Embryonic facial prominence (tissue), 1 donor: ENCODE measurements at regions not wholly inside any gene's neighbourhood (a gene's known extent, or its start where the extent isn't known, plus 50 kb on each side); places are given as distances from the start of the nearest gene placed in this dataset.
"Not testable (repeated sequence)": the region's sequence is repeated elsewhere in the genome, so short reads cannot be mapped to it uniquely, and the experiment has no call there.

ENCODE experiments used
- DNase-seq: peaks from one replicate; pipeline ENCODE4 v3.0.0-alpha.2; 2016; ENCODE audit errors: extremely low spot score

DNA sequence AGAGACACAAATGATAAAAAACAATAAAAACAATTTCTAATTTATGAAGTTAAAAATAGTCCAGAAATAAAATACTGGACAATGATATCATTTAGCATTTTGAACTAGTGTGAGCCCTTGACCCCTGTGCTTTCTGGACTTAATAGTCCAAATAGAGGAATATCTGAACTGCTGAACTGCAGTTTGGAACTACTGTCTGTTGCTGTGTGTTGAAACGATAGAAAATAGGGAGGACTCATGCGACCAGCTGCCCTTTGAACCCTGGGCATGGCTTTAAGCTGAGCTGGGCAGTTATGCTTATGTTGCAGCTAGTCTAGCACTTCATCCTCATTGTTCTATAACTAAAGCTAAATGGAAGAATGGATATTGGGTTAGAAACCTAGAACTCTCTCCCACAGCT lies 99.5 kb downstream of the FMR1NB start:
- DNase-seq: no peak

DNA sequence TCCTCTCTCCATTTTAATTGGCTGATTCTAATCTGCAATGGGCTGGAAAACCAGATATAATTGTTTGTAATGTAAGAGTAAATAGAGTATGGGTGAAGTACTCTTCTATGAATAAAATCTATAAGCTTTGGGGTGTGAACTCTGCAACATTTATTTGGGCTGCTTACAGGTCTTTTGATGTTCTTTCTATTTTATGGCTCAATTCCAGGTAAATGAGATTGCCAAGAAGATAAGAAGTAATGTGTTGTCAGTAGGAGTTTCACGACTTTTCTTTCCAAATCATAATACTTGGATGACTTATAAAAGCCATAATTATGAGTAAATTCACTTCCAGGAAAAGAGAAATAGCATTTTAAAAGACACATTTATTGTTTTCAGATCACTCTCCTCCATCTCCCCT lies 103.5 kb downstream of the FMR1NB start:
- no peak for DNase-seq

DNA sequence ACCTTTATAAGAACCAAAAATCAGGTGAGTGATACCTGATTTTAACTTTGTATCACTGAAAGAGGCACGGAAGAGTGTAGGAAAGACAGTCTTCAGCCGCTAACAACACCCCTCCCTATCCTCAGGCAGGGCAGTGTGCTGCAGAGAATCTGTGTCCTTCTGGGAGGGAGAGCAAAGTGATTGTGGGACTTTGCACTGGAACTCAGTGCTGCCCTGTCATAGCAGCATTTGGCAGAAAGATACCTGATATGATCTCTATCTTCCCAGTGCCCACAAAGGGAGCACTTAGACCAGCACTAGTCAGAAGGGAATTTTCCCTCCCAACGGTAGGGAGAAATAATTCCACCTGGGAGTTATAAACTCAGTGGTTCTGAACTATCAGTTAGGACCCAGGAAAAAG lies 139.0 kb downstream of the FMR1NB start:
- DNase-seq: no peak

DNA sequence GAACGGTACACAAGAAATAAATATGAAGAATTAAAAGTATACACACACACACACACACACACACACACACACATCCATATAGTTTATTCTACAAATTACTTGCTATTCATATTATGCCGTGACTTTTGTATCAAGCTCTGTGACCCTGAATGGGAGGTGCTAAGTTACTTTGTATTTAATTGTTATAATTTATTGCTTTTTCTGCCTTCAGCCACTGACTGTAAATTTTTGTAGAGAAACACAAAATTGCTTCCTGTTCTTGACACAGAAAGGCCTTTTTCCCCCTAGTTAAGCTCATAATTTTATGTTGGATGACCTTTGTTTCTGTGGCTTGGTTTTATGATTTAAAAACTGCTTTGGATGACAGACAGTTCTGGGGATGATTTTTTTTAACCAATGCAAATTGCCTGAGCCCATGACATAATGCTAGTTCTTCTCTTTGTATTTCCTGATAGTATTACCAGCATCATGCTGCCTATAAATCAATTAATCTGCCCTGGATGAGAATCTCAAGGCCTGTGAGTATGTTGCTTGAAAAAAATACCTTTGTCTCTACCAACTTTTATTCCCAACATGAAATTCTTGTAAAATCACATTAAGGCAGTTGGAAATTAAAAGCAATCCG lies 140.0 kb downstream of the FMR1NB start:
- no peak for DNase-seq

DNA sequence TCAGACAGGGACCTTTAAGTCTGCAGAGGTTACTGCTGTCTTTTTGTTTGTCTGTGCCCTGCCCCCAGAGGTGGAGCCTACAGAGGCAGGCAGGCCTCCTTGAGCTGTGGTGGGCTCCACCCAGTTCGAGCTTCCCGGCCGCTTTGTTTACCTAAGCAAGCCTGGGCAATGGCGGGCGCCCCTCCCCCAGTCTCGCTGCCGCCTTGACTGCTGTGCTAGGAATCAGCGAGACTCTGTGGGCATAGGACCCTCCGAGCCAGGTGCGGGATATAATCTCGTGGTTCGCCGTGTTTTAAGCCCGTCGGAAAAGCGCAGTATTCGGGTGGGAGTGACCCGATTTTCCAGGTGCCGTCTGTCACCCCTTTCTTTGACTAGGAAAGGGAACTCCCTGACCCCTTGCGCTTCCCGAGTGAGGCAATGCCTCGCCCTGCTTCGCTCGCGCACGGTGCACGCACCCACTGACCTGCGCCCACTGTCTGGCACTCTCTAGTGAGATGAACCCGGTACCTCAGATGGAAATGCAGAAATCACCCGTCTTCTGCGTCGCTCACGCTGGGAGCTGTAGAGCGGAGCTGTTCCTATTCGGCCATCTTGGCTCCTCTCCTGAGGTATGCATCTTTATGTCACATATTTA lies 147.9 kb downstream of the FMR1NB start:
- DNase-seq: not testable (repeated sequence)

DNA sequence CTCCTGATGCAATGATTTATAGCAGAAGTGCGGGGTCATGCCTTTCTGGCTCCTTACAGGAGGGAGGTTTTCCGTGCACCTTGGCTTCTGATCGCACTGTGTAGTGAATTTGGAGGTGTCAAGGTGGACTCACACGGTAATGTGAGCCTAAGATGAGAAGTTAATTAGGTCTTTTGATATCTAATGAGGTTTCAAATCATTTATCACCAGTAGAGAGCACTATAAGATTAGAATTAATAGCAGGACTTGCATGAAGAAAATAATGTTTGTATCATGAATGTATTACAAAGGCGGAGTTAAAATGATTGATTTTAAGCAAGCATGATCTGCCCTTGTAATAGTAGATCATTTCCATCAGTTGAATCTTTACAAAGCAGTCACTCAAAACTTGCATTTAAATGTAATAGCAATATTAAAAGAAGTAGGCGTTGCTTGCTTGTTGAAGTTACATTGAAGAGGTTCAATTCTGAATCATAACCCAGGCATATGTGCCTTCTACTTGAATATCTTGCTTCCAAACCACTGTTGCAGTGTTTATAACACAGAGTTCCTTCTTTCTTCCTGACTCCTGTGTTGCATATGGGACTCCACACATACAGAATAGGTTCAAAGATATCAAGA lies 152.1 kb downstream of the FMR1NB start:
- DNase-seq: peak; percentile 16

DNA sequence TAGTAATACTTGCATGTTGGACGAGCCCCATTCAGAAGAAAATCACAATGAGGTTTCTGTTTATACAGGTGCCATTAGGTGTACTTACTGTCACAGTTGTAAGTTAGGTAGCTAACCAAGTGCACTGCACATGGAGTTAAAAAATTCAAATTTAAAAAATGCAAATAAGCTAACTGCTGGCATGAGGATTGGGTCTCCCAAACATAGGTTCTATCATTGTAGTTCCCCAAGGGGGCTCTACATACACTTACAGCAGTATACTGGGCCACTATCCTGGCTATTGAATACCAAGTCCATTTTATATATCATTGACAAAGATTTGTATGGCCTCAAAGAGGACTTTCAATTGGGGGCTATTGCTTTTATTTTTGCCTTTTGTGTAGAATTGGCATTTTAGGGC lies 153.4 kb downstream of the FMR1NB start:
- DNase-seq: no peak

DNA sequence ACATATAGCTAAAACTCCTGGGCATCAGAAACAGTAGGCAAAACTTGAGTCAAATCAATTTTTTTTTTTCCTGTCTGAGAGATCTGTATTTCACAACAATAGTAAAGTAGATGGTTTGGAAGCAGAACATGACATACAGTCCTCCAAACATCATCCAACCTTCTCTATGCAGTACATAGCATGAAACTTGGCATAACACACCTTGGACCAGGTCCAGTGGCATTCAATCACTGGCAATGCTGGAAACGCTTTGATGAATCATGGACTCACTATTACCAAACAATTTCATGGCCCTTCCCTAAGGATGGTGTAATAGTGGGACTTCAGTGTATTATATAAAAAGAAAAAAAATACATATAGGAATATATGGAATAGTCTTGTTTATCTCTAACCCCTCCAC lies 154.6 kb downstream of the FMR1NB start:
- DNase-seq: no peak

DNA sequence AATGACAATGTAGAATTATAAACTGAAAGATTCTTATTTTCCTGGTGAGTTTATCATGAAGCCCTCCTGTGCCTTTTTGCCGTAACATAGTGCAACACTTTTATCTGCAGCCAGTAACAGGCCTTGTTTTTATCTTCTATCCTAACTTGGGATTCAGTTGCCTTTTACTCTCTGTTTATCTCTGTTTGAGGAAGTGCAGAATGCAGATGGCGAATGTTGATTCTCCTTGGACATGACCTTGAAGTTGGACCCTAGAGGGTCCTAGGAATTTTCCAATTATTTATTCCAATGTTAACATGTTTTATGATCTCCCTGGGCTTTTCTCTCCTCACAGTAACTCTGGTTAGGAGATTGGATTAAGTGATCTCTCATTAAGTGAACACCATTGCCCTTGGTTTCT lies 165.0 kb downstream of the FMR1NB start:
- no peak for DNase-seq

DNA sequence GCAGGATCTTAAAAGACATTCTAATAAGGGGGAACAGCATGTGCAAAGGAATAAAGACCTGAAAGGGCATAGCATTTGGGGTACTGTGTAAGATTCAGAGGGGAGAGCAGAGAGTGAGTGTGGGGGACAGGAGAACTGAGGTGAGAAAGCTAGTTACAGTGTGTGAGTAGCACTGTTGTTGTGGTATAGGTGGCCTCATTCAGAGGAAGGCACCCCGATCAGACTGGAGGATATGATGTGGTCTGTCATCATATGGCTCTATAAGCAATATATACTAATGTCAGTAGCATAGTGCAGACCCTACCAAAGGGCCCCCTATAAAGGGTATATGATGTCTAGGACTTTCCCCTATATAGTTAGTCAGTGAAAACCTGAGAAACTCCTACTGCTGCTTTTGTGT lies 175.8 kb downstream of the FMR1NB start:
- DNase-seq: no peak

DNA sequence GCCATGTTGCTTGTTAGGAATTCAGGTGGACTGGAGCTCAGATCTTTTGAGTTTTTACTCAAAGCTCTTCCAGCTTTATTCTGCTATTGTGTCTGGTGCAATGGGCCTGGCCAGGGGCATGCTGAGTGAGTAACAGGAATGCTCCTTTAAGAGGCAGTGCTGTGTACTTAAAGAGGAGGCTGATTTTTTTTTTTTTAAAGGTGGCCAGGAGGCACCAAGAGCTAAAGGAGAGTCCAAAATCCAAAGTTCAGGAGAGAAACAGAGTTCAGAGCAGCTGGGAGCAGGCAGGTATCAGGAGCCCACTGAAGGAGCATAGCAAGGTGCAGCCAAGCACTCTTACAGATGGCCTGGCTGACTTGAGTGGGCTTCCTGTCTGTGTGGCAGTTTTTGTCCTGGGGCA lies 178.7 kb downstream of the FMR1NB start:
- DNase-seq: no peak

DNA sequence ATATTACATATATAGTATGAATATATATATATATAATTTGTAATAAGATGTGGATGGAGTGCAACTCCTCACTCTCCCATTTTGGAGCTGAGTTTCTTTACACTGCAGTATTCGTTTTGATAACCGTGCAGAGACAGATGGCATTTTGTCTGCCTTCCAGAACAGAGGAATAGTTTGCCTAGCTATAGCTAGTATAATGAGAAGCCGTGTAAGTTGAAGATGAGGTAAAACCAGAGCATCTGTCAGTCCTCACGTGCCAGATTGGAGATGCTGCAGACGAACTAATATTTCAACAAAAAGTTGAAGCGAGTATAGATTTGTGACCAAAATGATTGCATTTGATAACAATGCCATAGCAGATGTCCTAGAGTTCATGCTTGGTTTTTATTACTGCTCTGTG lies 180.6 kb downstream of the FMR1NB start:
- no peak for DNase-seq

DNA sequence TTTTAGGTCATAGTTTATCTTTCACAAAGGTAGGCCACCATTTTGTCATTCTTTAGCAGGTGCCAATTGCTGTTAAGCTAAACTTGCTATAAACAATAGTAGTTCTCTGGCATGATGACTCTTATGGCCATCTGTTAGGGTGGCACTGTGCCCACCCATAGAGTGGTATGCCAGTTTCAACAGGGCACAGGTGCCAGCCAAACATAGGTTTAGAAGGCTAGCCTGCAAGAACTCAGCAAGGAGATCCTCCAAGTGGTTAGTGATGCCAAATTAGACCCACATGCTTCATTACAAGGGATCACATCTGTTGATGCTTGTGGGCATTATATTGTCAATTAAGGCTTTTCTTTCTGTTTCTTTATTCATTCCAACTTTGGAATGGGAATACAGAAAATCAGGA lies 204.5 kb downstream of the FMR1NB start:
- no peak for DNase-seq

DNA sequence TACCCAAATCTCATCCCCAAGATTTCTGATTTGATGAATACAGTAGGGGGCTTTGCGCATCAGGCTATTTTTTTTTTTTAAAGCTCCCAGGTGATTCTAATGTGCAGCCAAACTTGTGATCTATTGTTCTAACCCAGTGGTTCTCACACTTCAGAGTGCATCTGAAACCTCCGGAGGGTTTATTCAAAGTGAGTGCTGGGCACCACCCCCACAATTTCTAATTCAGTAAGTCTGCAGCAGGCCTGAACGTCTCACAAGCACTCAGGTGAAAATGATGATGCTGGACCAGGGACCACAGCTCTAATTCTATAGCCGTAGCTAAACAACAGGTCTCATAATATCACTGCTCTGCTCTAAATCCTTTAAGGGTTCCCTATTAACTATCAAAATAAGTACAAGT lies 211.4 kb downstream of the FMR1NB start:
- no peak for DNase-seq

DNA sequence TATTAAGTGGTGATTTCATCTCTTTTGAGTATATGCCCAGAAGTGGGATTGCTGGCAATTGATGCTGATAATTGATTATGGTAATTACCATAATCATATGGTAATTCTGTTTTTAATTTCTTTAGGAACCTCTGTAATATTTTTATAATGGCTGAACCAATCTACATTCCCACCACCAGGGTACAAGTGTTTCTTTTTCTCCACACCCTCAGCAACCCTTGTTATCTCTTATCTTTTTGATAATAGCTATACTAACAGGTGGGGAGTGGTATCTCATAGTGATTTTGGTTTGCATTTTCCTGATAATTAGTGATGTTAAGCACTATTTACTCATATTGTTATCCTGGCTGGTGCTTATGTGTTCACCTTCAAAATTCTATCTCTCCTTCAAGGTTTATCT lies 212.6 kb downstream of the FMR1NB start:
- DNase-seq: no peak

DNA sequence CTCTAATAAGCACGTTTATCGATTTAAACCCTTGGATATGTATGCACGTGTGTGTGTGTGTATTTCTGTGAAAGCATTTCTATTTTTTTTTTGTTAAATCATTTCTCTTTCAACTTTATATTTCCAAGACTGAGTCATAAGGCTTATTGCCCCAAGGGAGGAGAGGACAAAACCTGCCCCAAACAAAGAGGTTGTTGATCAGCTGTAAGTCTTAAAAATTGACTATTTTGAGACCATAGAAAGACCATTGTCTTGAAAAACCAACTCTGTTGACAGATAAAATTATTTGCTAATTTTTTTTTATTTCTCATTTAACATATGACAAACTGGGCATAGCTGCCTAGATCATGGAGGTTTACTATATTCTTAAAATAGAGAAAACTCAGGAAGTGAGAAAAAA lies 222.4 kb downstream of the FMR1NB start:
- DNase-seq: no peak

DNA sequence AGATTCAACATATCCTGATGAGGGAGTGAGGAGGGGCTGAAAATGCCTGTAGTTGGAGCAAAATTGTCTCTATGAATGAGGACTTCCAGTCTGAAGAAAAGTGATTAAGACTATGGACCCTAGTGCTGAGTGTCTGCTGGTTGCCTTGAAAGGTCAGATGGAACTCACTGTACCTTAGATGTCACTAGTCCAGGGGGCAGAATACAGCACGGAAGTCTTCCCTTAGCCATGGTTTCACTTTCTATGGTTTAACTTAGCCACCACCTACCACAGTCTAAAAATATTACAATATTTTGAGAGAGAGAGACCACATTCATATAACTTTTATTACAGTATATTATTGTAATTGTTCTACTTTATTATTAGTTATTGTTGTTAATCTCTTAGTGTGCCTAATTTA lies 223.1 kb downstream of the FMR1NB start:
- no peak for DNase-seq

DNA sequence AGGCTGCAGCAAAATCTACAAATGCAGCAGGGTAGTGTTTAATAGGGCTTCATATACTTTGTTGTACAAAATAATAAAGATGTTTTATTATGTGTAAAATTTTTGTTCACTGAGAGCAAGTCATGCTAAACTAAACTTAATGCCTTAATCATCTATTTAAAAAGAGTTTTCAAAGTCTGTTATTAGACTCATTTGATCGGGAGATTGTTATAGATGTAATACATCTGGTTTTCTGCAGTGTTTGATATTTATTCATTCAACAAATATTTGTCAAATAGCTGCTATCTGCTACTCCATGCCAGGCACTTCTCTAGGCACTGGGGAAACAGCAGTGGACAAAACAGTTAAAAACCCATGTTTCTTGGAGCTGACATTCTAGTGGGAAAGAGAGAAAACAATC lies 233.6 kb downstream of the FMR1NB start:
- no peak for DNase-seq

DNA sequence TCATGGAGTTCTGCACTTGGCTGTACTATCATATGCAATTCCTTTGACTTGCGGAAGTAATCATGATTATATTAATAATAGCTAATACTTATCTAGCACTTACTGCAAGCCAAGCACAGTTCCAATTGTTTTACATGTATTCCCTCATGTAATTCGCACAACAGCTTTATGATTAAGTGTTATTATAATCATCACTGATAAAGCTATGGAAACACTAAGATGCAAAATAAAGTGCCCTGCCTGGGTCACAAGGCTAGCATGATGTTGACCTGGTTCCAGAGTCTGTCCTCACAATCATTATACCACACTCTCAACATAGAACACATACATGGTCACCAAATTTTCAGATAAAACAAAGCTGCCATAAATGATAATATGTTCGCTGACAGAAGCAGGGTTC lies 234.6 kb downstream of the FMR1NB start:
- no peak for DNase-seq

DNA sequence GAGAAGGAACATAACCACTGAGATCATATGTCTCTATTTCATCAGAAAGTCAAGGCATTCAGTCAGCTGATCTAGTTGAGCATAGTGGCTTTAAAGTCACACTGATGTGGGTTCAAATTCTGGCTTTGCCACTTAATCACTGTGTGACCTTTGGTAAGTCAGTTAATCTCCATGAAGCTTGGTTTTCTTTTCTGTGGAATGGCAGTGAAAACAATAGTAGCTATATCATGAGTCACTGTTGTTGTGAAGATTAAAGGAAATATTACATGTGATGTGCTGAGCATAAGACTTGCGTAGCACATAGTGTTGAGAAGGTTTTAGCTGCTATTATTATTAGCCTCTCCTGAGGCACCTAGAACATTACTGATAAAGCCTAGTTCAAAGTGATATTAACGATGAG lies 242.2 kb downstream of the FMR1NB start:
- no peak for DNase-seq

DNA sequence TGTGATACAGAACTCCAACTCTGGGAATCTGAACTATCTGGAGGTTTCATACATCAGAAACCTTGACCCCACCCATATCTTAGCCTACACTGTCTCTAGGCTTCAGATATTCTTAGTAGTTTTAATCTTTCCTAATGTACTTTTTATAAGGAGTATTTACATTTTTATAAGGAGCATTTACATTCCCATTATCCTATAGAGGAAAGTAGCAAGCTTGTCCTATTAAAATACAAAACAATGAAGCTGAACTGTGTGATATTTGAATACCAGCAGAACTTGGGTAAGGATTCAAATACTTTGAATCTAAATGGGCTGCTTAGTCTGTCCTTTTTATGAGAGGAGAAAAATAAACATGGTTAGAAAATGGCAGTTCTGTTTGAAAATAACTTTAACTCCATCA lies 247.4 kb downstream of the FMR1NB start:
- DNase-seq: no peak

DNA sequence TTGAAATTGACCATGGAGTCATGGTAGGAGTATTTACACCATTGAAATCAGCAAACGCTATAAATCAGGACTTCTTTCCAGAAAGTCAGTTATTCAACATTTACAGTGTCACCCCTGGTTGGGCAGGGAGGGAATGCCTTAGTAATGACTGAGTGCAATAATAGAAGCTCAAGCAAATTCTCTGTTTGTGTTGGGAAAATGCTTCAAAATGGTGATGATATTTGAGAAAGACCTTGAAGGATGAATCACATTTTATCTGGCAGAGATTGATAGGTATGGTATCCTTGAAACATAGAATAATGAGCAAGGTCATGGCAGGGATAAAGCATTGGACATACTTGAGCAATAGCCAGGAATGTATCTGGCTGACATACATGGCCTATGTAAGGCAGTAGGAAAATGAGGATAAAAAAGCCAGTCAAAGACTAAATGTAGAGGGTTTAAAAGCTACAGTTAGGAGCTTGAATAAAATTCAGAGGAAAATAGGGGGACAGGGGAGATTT lies 248.7 kb downstream of the FMR1NB start:
- no peak for DNase-seq

DNA sequence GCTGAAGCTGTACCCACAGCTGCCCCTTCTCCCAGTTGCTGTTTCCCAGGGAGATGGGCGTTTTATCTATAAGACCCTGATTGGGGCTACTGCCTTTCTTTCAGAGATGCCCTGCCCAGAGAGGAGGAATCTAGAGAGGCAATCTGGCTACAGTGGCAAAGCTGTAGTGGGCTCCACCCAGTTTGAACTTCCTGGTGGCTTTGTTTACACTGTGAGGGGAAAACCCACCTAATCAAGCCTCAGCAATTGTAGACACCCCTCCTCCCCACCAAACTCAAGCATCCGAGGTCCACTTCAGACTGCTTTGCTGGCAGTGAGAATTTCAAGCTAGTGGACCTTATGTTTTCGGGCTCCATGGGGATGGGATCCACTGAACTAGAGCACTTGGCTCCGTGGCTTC lies 240.4 kb upstream of the AFF2 start:
- no peak for DNase-seq
